CD4-positive, alpha-beta T cell (primary cell): ENCODE measurements at regions not wholly inside any gene's neighbourhood (a gene's known extent, or its start where the extent isn't known, plus 50 kb on each side); places are given as distances from the start of the nearest gene placed in this dataset.

Experiments
- ATAC-seq: fragments of 200-7000 bp; cut with Tn5 transposase; one replicate; pipeline ENCODE4 v1.10.0; 2022; ENCODE audit warnings: mild to moderate bottlenecking; ENCODE audit not compliant: poor library complexity
- CTCF ChIA-PET: fragments of 350-600 bp; sonication (Branson Sonifier 250); formaldehyde crosslinking; loops from one replicate; lab custom pipeline; 2021; ENCODE audit warnings: antibody characterized with exemption, inconsistent platforms; lab: Charles Lee
- POLR2A ChIA-PET: fragments of 350-600 bp; sonication (Branson Sonifier 250); formaldehyde crosslinking; loops from one replicate; lab custom pipeline; 2021; ENCODE audit warnings: antibody characterized with exemption, inconsistent platforms; lab: Charles Lee
- DNase-seq, 14 experiments: peaks; one replicate each; pipeline ENCODE4 v3.0.0-alpha.2; 2013 to 2020; ENCODE audit warnings: mixed read lengths in 2 of 14
- H3K27ac ChIP-seq, 2 donors: one replicate each; pipeline versions ENCODE4 v1.5.1 to v1.7.0; 2013; ENCODE audit warnings: low read length in 2 of 2, low read depth in 1 of 2, mild to moderate bottlenecking in 1 of 2
- H3K27me3 ChIP-seq, 2 experiments: 1 replicate in 1 of 2; 2 replicates in 1 of 2; pipeline versions ENCODE4 v1.6.1 to v1.7.0; 2013; ENCODE audit warnings: low read length in 2 of 2, control low read depth in 1 of 2, mild to moderate bottlenecking in 1 of 2, moderate library complexity in 1 of 2; ENCODE audit not compliant: insufficient read depth in 2 of 2, control insufficient read depth in 1 of 2
- H3K36me3 ChIP-seq: one replicate; pipeline ENCODE4 v1.6.1; 2013; ENCODE audit warnings: low read length, control low read depth; ENCODE audit not compliant: insufficient read depth
- H3K4me1 ChIP-seq: one replicate; pipeline ENCODE4 v1.6.1; 2013; ENCODE audit warnings: low read length, control low read depth; ENCODE audit not compliant: insufficient read depth
- H3K4me3 ChIP-seq: one replicate; pipeline ENCODE4 v1.5.1; 2013; ENCODE audit warnings: mild to moderate bottlenecking, low read length, moderate library complexity
- H3K9me3 ChIP-seq, 2 experiments: 1 replicate in 1 of 2; 2 replicates in 1 of 2; pipeline versions ENCODE4 v1.6.1 to v1.7.0; 2013; ENCODE audit warnings: low read length in 2 of 2, mild to moderate bottlenecking in 2 of 2, control low read depth in 1 of 2, moderate library complexity in 1 of 2; ENCODE audit not compliant: control insufficient read depth in 1 of 2, insufficient read depth in 1 of 2
- H3K27ac Mint-ChIP-seq: one replicate; pipeline ENCODE4 v1.8.0; 2020; ENCODE audit warnings: mixed read lengths
- H3K27me3 Mint-ChIP-seq: one replicate; pipeline ENCODE4 v1.8.0; 2021; ENCODE audit warnings: mixed read lengths
- H3K36me3 Mint-ChIP-seq: one replicate; pipeline ENCODE4 v1.8.0; 2021; ENCODE audit warnings: low read depth, mixed read lengths
- H3K4me1 Mint-ChIP-seq: one replicate; pipeline ENCODE4 v1.8.0; 2021; ENCODE audit warnings: low read depth, mixed read lengths
- H3K4me3 Mint-ChIP-seq: one replicate; pipeline ENCODE4 v1.8.0; 2020; ENCODE audit warnings: mild to moderate bottlenecking, mixed read lengths
- H3K9me3 Mint-ChIP-seq: one replicate; pipeline ENCODE4 v1.8.0; 2020; ENCODE audit warnings: mixed read lengths
- CTCF ChIP-seq: fragments of 200-600 bp; IDR thresholded peaks from one replicate; pipeline ENCODE4 v1.8.0; 2022; ENCODE audit warnings: antibody characterized with exemption, mild to moderate bottlenecking
- intact Hi-C, 2 experiments: fragments of 100-400 bp; cut with DNase I in 1 of 2; cut with micrococcal nuclease in 1 of 2; formaldehyde crosslinking; loops; one replicate each; pipeline versions ENCODE4 v1.15.1 to v1.9.0; 2023 to 2025; cut with DNase I, micrococcal nuclease

- Mint-ChIP-seq H3K36me3 (no peaks in the 10 kb centered on the region), H3K4me1 (no peaks in the 10 kb centered on the region), H3K27ac (no peak overlapping the region), H3K9me3 (peaks cover 24% of the 10 kb centered on the region), H3K4me3 (no peak overlapping the region), H3K27me3 (no peaks in the 10 kb centered on the region)
- no peak overlapping the region for H3K4me3 ChIP-seq
- no peaks in the 10 kb centered on the region for H3K27me3 ChIP-seq
- TF ChIP-seq CTCF = no peak
- no peak for ATAC-seq
- ChIA-PET POLR2A (no interaction called here), CTCF (no interaction called here)
- H3K36me3 ChIP-seq = no peaks in the 10 kb centered on the region
- no peaks in the 10 kb centered on the region for H3K4me1 ChIP-seq
- intact Hi-C loops = no loop called here
- no peak overlapping the region for H3K27ac ChIP-seq
- DNase-seq = no peak
- H3K9me3 ChIP-seq = peaks cover 3 to 24% of the 10 kb centered on the region in 2 experiments
These were observed 318.7 kb downstream of the NOL4 start for GRCh38 chr18:33906046-33906445.

DNA sequence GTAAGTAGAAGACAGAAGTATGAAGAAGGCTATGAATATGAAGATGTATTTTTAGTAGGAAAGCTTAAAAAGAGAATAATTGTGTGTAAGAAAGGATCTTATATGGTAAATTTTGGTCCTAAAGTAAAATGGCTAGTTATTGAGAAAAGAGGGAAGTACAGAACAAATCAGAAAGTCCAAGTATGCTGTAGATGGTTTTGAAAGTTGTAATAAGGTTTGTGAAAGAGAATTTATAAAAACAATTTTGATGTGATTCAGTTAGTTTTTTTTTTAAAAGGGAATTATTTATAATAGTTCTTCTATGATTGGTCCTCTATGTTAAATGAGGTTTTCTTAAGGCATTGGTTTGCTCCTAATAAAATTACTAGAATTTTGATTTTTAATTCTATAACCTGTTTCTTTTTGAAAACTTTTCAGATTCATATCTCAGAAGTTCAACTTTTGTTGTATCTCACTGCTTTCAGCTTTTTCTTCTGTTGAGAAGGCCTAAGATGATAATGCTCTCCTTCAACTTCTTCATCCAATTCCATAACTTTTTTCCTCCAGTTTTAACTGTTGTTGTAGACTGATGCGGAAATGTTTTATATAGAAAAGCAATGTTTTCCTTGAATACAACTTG, 322.7 kb downstream of the NOL4 start:
- Mint-ChIP-seq H3K9me3 (peaks cover 31% of the 10 kb centered on the region), H3K4me1 (no peaks in the 10 kb centered on the region), H3K27me3 (no peaks in the 10 kb centered on the region), H3K36me3 (no peaks in the 10 kb centered on the region), H3K27ac (no peak overlapping the region), H3K4me3 (no peak overlapping the region)
- POLR2A ChIA-PET = no interaction called here
- ATAC-seq (no peak), DNase-seq (no peak)
- Histone ChIP-seq H3K4me3 (no peak overlapping the region), H3K27me3 (no peaks in the 10 kb centered on the region), H3K9me3 (peaks cover 6 to 24% of the 10 kb centered on the region in 2 experiments), H3K4me1 (no peaks in the 10 kb centered on the region), H3K36me3 (no peaks in the 10 kb centered on the region), H3K27ac (no peak overlapping the region)
- CTCF ChIA-PET = no interaction called here
- intact Hi-C loops = no loop called here
- no peak for TF ChIP-seq CTCF

DNA sequence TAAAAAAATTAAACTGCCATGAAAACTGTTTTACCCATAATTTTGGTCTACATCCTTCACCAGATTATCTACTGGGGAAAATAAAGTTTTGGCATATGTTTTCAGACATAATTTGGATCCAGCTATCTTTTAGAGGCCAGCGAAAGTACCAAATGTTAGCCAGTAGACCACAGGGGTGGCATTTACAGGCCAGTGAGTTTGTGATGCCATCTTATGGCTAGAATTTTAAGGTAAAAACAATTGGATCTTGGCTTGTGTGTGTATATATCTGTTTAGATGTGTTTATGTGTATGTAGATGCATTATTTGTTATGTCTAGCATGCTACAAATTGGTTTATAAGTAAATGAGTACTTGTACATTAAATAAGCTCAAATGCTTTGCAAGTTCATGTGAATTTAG, 322.6 kb downstream of the ASXL3 start:
- Mint-ChIP-seq H3K4me1 (no peaks in the 10 kb centered on the region), H3K9me3 (peaks cover 33% of the 10 kb centered on the region), H3K4me3 (no peak overlapping the region), H3K27ac (no peak overlapping the region), H3K36me3 (no peaks in the 10 kb centered on the region), H3K27me3 (no peaks in the 10 kb centered on the region)
- CTCF ChIA-PET = no interaction called here
- Histone ChIP-seq H3K9me3 (peaks cover 4 to 18% of the 10 kb centered on the region in 2 experiments), H3K27ac (no peak overlapping the region), H3K4me3 (no peak overlapping the region), H3K36me3 (no peaks in the 10 kb centered on the region), H3K27me3 (no peaks in the 10 kb centered on the region), H3K4me1 (no peaks in the 10 kb centered on the region)
- DNase-seq = no peak
- TF ChIP-seq CTCF = no peak
- ATAC-seq = no peak
- intact Hi-C loops = no loop called here
- POLR2A ChIA-PET = no interaction called here
